ENCODE measurements at regions not wholly inside any gene's neighbourhood (a gene's known extent, or its start where the extent isn't known, plus 50 kb on each side); places are given as distances from the start of the nearest gene placed in this dataset.

- TF ChIP-seq, protein P1, sequence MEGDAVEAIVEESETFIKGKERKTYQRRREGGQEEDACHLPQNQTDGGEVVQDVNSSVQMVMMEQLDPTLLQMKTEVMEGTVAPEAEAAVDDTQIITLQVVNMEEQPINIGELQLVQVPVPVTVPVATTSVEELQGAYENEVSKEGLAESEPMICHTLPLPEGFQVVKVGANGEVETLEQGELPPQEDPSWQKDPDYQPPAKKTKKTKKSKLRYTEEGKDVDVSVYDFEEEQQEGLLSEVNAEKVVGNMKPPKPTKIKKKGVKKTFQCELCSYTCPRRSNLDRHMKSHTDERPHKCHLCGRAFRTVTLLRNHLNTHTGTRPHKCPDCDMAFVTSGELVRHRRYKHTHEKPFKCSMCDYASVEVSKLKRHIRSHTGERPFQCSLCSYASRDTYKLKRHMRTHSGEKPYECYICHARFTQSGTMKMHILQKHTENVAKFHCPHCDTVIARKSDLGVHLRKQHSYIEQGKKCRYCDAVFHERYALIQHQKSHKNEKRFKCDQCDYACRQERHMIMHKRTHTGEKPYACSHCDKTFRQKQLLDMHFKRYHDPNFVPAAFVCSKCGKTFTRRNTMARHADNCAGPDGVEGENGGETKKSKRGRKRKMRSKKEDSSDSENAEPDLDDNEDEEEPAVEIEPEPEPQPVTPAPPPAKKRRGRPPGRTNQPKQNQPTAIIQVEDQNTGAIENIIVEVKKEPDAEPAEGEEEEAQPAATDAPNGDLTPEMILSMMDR (IDR thresholded peaks at IDR 0.05; ENCODE audit: low read length): no peak
- no peak for TF ChIP-seq EZH2 (IDR thresholded peaks at IDR 0.05; ENCODE audit: borderline replicate concordance, low read length)
These were observed 245.1 kb upstream of the ISL1 start for GRCh38 chr5:51138164-51138563.
